ENCODE measurements at regions not wholly inside any gene's neighbourhood (a gene's known extent, or its start where the extent isn't known, plus 50 kb on each side); places are given as distances from the start of the nearest gene placed in this dataset.
"Not testable (repeated sequence)": the region's sequence is repeated elsewhere in the genome, so short reads cannot be mapped to it uniquely, and the experiment has no call there.

- DNase-seq, result no peak
- Histone ChIP-seq H3K18ac (ENCODE audit: low read length) (no peak overlapping the region), H3K4ac (ENCODE audit: low read depth, low read length) (no peak overlapping the region), H3K23ac (ENCODE audit: low read length) (no peak overlapping the region), H3K9me3 (ENCODE audit: insufficient read depth, low read depth, low read length) (no peaks in the 10 kb centered on the region), H4K91ac (ENCODE audit: low read depth, low read length) (no peak overlapping the region), H4K8ac (ENCODE audit: low read depth, low read length) (no peak overlapping the region), H3K36me3 (ENCODE audit: control insufficient read depth in 1 of 2, insufficient read depth in 2 of 2, low read length in 2 of 2) (no peaks in the 10 kb centered on the region), H3K4me3 (ENCODE audit: low read depth, low read length) (no peak overlapping the region), H3K9ac (ENCODE audit: low read length) (no peak overlapping the region), H3K4me2 (ENCODE audit: low read length) (no peak overlapping the region), H3K27me3 (ENCODE audit: insufficient read depth, low read length) (no peaks in the 10 kb centered on the region), H3K4me1 (ENCODE audit: control insufficient read depth in 1 of 2, insufficient read depth in 2 of 2, low read length in 2 of 2) (no peaks in the 10 kb centered on the region), H3K14ac (ENCODE audit: low read length) (no peak overlapping the region), H2BK120ac (ENCODE audit: insufficient read depth, low read length, poor library complexity) (no peak overlapping the region), H2AFZ (ENCODE audit: insufficient read depth, low read length, poor library complexity) (no peak overlapping the region), H3K27ac (ENCODE audit: low read depth, low read length) (no peak overlapping the region), H3K79me2 (ENCODE audit: control insufficient read depth, insufficient read depth, low read length, poor library complexity) (no peaks in the 10 kb centered on the region), H2AK5ac (ENCODE audit: low read length) (no peak overlapping the region), H3K79me1 (ENCODE audit: low read length) (no peaks in the 10 kb centered on the region), H2BK5ac (ENCODE audit: low read depth, low read length, poor library complexity) (no peak overlapping the region), H2BK12ac (ENCODE audit: low read length) (no peak overlapping the region), H4K12ac (ENCODE audit: low read depth, low read length) (no peak overlapping the region)
- WGBS (ENCODE audit: extremely low coverage, insufficient coverage, insufficient read length), result no CpG with 5 or more reads among the region's 1 CpG
Observed at GRCh38 chr17:31605761-31606160, 214.3 kb downstream of the RAB11FIP4 start.

GRCh38 chr17:31604936-31605335 is 213.5 kb downstream of the RAB11FIP4 start:
- Histone ChIP-seq H3K4me3 (ENCODE audit: low read depth, low read length) (no peak overlapping the region), H3K4me1 (ENCODE audit: control insufficient read depth in 1 of 2, insufficient read depth in 2 of 2, low read length in 2 of 2) (no peaks in the 10 kb centered on the region), H3K27me3 (ENCODE audit: insufficient read depth, low read length) (no peaks in the 10 kb centered on the region), H3K23ac (ENCODE audit: low read length) (no peak overlapping the region), H2AK5ac (ENCODE audit: low read length) (no peak overlapping the region), H3K27ac (ENCODE audit: low read depth, low read length) (no peak overlapping the region), H3K4ac (ENCODE audit: low read depth, low read length) (no peak overlapping the region), H3K9me3 (ENCODE audit: insufficient read depth, low read depth, low read length) (no peaks in the 10 kb centered on the region), H2BK5ac (ENCODE audit: low read depth, low read length, poor library complexity) (no peak overlapping the region), H4K8ac (ENCODE audit: low read depth, low read length) (no peak overlapping the region), H3K18ac (ENCODE audit: low read length) (no peak overlapping the region), H3K79me1 (ENCODE audit: low read length) (no peaks in the 10 kb centered on the region), H3K36me3 (ENCODE audit: control insufficient read depth in 1 of 2, insufficient read depth in 2 of 2, low read length in 2 of 2) (no peaks in the 10 kb centered on the region), H3K14ac (ENCODE audit: low read length) (no peak overlapping the region), H3K9ac (ENCODE audit: low read length) (no peak overlapping the region), H3K79me2 (ENCODE audit: control insufficient read depth, insufficient read depth, low read length, poor library complexity) (no peaks in the 10 kb centered on the region), H3K4me2 (ENCODE audit: low read length) (no peak overlapping the region), H4K91ac (ENCODE audit: low read depth, low read length) (no peak overlapping the region), H2BK12ac (ENCODE audit: low read length) (no peak overlapping the region), H2AFZ (ENCODE audit: insufficient read depth, low read length, poor library complexity) (no peak overlapping the region), H2BK120ac (ENCODE audit: insufficient read depth, low read length, poor library complexity) (no peak overlapping the region), H4K12ac (ENCODE audit: low read depth, low read length) (no peak overlapping the region)
- no CpG with 5 or more reads among the region's 5 CpGs for WGBS (ENCODE audit: extremely low coverage, insufficient coverage, insufficient read length)
- peak; percentile 68 for DNase-seq

GRCh38 chr17:31600144-31600543 is 208.7 kb downstream of the RAB11FIP4 start:
- not testable (repeated sequence) for H3K18ac ChIP-seq (ENCODE audit: low read length); H3K27me3 ChIP-seq (ENCODE audit: insufficient read depth, low read length); H3K9me3 ChIP-seq (ENCODE audit: insufficient read depth, low read depth, low read length); H3K23ac ChIP-seq (ENCODE audit: low read length); H3K36me3 ChIP-seq (ENCODE audit: control insufficient read depth in 1 of 2, insufficient read depth in 2 of 2, low read length in 2 of 2); H4K91ac ChIP-seq (ENCODE audit: low read depth, low read length); H4K8ac ChIP-seq (ENCODE audit: low read depth, low read length); H2AFZ ChIP-seq (ENCODE audit: insufficient read depth, low read length, poor library complexity); H2BK12ac ChIP-seq (ENCODE audit: low read length); H3K79me2 ChIP-seq (ENCODE audit: control insufficient read depth, insufficient read depth, low read length, poor library complexity); H2BK120ac ChIP-seq (ENCODE audit: insufficient read depth, low read length, poor library complexity); H2AK5ac ChIP-seq (ENCODE audit: low read length); H3K9ac ChIP-seq (ENCODE audit: low read length); H3K27ac ChIP-seq (ENCODE audit: low read depth, low read length); H4K12ac ChIP-seq (ENCODE audit: low read depth, low read length); H2BK5ac ChIP-seq (ENCODE audit: low read depth, low read length, poor library complexity); H3K4me2 ChIP-seq (ENCODE audit: low read length); H3K4ac ChIP-seq (ENCODE audit: low read depth, low read length); H3K14ac ChIP-seq (ENCODE audit: low read length); H3K4me3 ChIP-seq (ENCODE audit: low read depth, low read length)
- WGBS (ENCODE audit: extremely low coverage, insufficient coverage, insufficient read length), result no CpG with 5 or more reads among the region's 9 CpGs
- Histone ChIP-seq H3K4me1 (ENCODE audit: control insufficient read depth in 1 of 2, insufficient read depth in 2 of 2, low read length in 2 of 2) (peaks cover 25 to 35% of the 10 kb centered on the region in 2 experiments), H3K79me1 (ENCODE audit: low read length) (peaks cover 24% of the 10 kb centered on the region)
- DNase-seq, result peak; percentile 80 to 82

- Histone ChIP-seq H4K91ac (ENCODE audit: low read depth, low read length) (peak overlapping the region; percentile 97), H3K4ac (ENCODE audit: low read depth, low read length) (no peak overlapping the region), H4K8ac (ENCODE audit: low read depth, low read length) (no peak overlapping the region), H3K23ac (ENCODE audit: low read length) (no peak overlapping the region), H3K27me3 (ENCODE audit: insufficient read depth, low read length) (no peaks in the 10 kb centered on the region), H3K18ac (ENCODE audit: low read length) (no peak overlapping the region), H2BK12ac (ENCODE audit: low read length) (peak overlapping the region; percentile 73), H2AK5ac (ENCODE audit: low read length) (no peak overlapping the region), H3K79me1 (ENCODE audit: low read length) (peaks cover 24% of the 10 kb centered on the region), H3K4me1 (ENCODE audit: control insufficient read depth in 1 of 2, insufficient read depth in 2 of 2, low read length in 2 of 2) (peaks cover 25 to 40% of the 10 kb centered on the region in 2 experiments), H3K9me3 (ENCODE audit: insufficient read depth, low read depth, low read length) (no peaks in the 10 kb centered on the region), H2BK5ac (ENCODE audit: low read depth, low read length, poor library complexity) (no peak overlapping the region), H3K4me3 (ENCODE audit: low read depth, low read length) (no peak overlapping the region), H3K27ac (ENCODE audit: low read depth, low read length) (no peak overlapping the region), H3K79me2 (ENCODE audit: control insufficient read depth, insufficient read depth, low read length, poor library complexity) (peaks cover 5% of the 10 kb centered on the region), H2AFZ (ENCODE audit: insufficient read depth, low read length, poor library complexity) (no peak overlapping the region), H2BK120ac (ENCODE audit: insufficient read depth, low read length, poor library complexity) (peak overlapping the region; percentile 34), H3K9ac (ENCODE audit: low read length) (no peak overlapping the region), H3K4me2 (ENCODE audit: low read length) (no peak overlapping the region), H4K12ac (ENCODE audit: low read depth, low read length) (no peak overlapping the region), H3K14ac (ENCODE audit: low read length) (no peak overlapping the region), H3K36me3 (ENCODE audit: control insufficient read depth in 1 of 2, insufficient read depth in 2 of 2, low read length in 2 of 2) (no peaks in the 10 kb centered on the region)
- peak in 1 of 2 donors; percentile 40 for DNase-seq
- no CpG with 5 or more reads among the region's 11 CpGs for WGBS (ENCODE audit: extremely low coverage, insufficient coverage, insufficient read length)
Observed at GRCh38 chr17:31598921-31599571, 207.6 kb downstream of the RAB11FIP4 start.

All from trophoblast cell (in vitro differentiated cells and primary cell).